Testis (tissue), 2 donors: ENCODE measurements at regions not wholly inside any gene's neighbourhood (a gene's known extent, or its start where the extent isn't known, plus 50 kb on each side); places are given as distances from the start of the nearest gene placed in this dataset.

Experiments
- POLR2A ChIP-seq: fragments of 450-650 bp; IDR thresholded peaks from one replicate; pipeline ENCODE4 v1.6.1; 2017; ENCODE audit warnings: antibody characterized with exemption, mild to moderate bottlenecking, moderate library complexity
- TF ChIP-seq, protein P1 (sequence below), 3 experiments: fragments of 450-650 bp in 2 of 3; fragments of 200-600 bp in 1 of 3; sonication (generic) in 1 of 3; IDR thresholded peaks; one replicate each; pipeline ENCODE4 v1.5.1; 2016 to 2019; ENCODE audit warnings: antibody characterized with exemption in 3 of 3, mild to moderate bottlenecking in 2 of 3, moderate library complexity in 1 of 3

DNA sequence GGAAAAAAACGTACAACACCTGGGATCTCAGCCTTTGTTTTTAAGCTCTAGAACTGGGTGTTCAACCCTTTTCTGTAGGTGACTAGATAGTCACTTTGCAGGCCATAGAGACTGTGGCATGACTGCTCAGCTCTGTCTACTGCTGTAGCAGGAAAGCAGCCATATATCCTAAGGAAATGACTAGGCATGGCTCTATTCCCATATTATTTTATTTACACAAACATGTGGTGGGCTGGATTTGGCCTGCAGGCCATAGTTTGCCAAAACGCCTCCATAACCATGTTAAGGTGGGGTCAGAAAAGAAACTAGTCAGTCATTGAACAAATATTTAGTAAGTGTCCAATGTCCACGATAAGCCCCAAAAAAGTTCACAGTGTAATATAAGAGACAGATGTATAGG is 452.5 kb downstream of the MCTP2 start:
- TF ChIP-seq, protein P1, sequence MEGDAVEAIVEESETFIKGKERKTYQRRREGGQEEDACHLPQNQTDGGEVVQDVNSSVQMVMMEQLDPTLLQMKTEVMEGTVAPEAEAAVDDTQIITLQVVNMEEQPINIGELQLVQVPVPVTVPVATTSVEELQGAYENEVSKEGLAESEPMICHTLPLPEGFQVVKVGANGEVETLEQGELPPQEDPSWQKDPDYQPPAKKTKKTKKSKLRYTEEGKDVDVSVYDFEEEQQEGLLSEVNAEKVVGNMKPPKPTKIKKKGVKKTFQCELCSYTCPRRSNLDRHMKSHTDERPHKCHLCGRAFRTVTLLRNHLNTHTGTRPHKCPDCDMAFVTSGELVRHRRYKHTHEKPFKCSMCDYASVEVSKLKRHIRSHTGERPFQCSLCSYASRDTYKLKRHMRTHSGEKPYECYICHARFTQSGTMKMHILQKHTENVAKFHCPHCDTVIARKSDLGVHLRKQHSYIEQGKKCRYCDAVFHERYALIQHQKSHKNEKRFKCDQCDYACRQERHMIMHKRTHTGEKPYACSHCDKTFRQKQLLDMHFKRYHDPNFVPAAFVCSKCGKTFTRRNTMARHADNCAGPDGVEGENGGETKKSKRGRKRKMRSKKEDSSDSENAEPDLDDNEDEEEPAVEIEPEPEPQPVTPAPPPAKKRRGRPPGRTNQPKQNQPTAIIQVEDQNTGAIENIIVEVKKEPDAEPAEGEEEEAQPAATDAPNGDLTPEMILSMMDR (IDR thresholded peaks at IDR 0.05): no peak
- TF ChIP-seq POLR2A: no peak
